ENCODE measurements at regions not wholly inside any gene's neighbourhood (a gene's known extent, or its start where the extent isn't known, plus 50 kb on each side); places are given as distances from the start of the nearest gene placed in this dataset.

DNA sequence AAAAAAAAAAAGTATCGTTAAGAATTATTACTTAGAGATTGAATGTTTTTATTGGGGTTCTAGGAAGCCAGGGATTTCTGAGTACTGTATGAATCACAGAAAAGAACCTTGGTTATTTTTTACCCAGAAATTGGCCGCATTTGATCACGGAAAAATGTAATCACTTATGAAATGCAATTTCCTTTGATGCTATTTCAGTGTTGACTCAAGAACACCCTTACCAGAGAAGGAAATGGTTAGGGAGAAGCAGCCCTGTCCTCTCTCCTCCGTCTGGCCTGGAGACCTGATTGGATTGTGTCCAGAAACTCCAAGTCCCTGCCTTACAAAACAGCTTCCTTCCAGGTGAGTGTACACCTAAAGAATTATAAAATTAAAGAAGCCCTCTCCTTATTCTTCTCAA, 116.7 kb downstream of the MED10 start:
- TF ChIP-seq EZH2 (IDR thresholded peaks at IDR 0.05; ENCODE audit: insufficient read depth, low read length), result no peak
- TF ChIP-seq, protein P1, sequence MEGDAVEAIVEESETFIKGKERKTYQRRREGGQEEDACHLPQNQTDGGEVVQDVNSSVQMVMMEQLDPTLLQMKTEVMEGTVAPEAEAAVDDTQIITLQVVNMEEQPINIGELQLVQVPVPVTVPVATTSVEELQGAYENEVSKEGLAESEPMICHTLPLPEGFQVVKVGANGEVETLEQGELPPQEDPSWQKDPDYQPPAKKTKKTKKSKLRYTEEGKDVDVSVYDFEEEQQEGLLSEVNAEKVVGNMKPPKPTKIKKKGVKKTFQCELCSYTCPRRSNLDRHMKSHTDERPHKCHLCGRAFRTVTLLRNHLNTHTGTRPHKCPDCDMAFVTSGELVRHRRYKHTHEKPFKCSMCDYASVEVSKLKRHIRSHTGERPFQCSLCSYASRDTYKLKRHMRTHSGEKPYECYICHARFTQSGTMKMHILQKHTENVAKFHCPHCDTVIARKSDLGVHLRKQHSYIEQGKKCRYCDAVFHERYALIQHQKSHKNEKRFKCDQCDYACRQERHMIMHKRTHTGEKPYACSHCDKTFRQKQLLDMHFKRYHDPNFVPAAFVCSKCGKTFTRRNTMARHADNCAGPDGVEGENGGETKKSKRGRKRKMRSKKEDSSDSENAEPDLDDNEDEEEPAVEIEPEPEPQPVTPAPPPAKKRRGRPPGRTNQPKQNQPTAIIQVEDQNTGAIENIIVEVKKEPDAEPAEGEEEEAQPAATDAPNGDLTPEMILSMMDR (IDR thresholded peaks at IDR 0.05; ENCODE audit: insufficient read depth, low read depth, low read length), result no peak
- Histone ChIP-seq H3K27me3 (ENCODE audit: insufficient read depth, low read length) (no peaks in the 10 kb centered on the region), H3K9me3 (ENCODE audit: insufficient read depth, low read depth, low read length) (peaks cover 6% of the 10 kb centered on the region), H3K4me3 (ENCODE audit: insufficient read depth, low read depth, low read length) (no peak overlapping the region), H3K4me1 (ENCODE audit: insufficient read depth, low read length) (no peaks in the 10 kb centered on the region), H3K27ac (ENCODE audit: low read depth, low read length) (no peak overlapping the region), H3K9ac (ENCODE audit: low read length) (no peak overlapping the region), H3K79me2 (ENCODE audit: insufficient read depth, low read length) (no peaks in the 10 kb centered on the region), H4K20me1 (ENCODE audit: insufficient read depth, low read length) (no peaks in the 10 kb centered on the region), H3K4me2 (ENCODE audit: low read length) (no peak overlapping the region), H3K36me3 (ENCODE audit: insufficient read depth, low read length) (no peaks in the 10 kb centered on the region), H2AFZ (ENCODE audit: low read depth, low read length) (no peak overlapping the region)
- peaks cover 4% of the 10 kb centered on the region for H3K9me3 Mint-ChIP-seq (ENCODE audit: unreplicated experiment)
- DNase-seq (ENCODE audit: low read depth) (no peak), FAIRE-seq (no peak)
- no peak overlapping the region for H3K4me3 Mint-ChIP-seq (ENCODE audit: unreplicated experiment)
- peaks cover 21% of the 10 kb centered on the region for H3K27me3 Mint-ChIP-seq (ENCODE audit: low read depth, unreplicated experiment)
- H3K4me1 Mint-ChIP-seq (ENCODE audit: low read depth, unreplicated experiment), result no peaks in the 10 kb centered on the region
- no peaks in the 10 kb centered on the region for H3K36me3 Mint-ChIP-seq (ENCODE audit: low read depth, unreplicated experiment)
- no peak overlapping the region for H3K27ac Mint-ChIP-seq (ENCODE audit: unreplicated experiment)

DNA sequence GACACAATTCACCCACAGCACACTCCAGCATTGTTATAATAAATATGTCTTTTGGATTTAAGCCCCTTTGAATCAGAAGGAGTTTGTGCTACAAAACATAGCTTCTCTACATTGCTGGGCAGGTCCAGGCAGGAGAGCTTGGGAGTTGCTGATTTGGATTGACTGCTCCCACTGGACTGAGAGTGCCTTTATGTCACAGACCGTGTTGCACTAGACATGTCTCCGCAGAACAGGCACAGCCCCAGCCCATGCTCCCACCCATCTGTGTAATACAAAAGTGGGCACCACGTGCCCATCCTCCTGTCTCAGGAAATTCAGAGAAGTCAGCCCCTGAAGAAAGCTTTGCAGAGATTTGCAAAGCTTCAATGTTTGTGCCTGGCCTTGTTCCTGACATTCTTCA, 117.1 kb downstream of the MED10 start:
- Mint-ChIP-seq H3K27me3 (ENCODE audit: low read depth, unreplicated experiment) (peaks cover 22% of the 10 kb centered on the region), H3K4me1 (ENCODE audit: low read depth, unreplicated experiment) (no peaks in the 10 kb centered on the region), H3K36me3 (ENCODE audit: low read depth, unreplicated experiment) (no peaks in the 10 kb centered on the region), H3K4me3 (ENCODE audit: unreplicated experiment) (no peak overlapping the region), H3K9me3 (ENCODE audit: unreplicated experiment) (peaks cover 4% of the 10 kb centered on the region), H3K27ac (ENCODE audit: unreplicated experiment) (no peak overlapping the region)
- FAIRE-seq (no peak), DNase-seq (ENCODE audit: low read depth) (no peak)
- Histone ChIP-seq H3K27ac (ENCODE audit: low read depth, low read length) (no peak overlapping the region), H3K79me2 (ENCODE audit: insufficient read depth, low read length) (no peaks in the 10 kb centered on the region), H3K27me3 (ENCODE audit: insufficient read depth, low read length) (no peaks in the 10 kb centered on the region), H3K9ac (ENCODE audit: low read length) (no peak overlapping the region), H3K9me3 (ENCODE audit: insufficient read depth, low read depth, low read length) (peaks cover 6% of the 10 kb centered on the region), H3K4me2 (ENCODE audit: low read length) (no peak overlapping the region), H4K20me1 (ENCODE audit: insufficient read depth, low read length) (no peaks in the 10 kb centered on the region), H2AFZ (ENCODE audit: low read depth, low read length) (no peak overlapping the region), H3K4me3 (ENCODE audit: insufficient read depth, low read depth, low read length) (no peak overlapping the region), H3K4me1 (ENCODE audit: insufficient read depth, low read length) (no peaks in the 10 kb centered on the region), H3K36me3 (ENCODE audit: insufficient read depth, low read length) (no peaks in the 10 kb centered on the region)
- TF ChIP-seq, protein P1 (IDR thresholded peaks at IDR 0.05; ENCODE audit: insufficient read depth, low read depth, low read length), result no peak
- TF ChIP-seq EZH2 (IDR thresholded peaks at IDR 0.05; ENCODE audit: insufficient read depth, low read length), result no peak

DNA sequence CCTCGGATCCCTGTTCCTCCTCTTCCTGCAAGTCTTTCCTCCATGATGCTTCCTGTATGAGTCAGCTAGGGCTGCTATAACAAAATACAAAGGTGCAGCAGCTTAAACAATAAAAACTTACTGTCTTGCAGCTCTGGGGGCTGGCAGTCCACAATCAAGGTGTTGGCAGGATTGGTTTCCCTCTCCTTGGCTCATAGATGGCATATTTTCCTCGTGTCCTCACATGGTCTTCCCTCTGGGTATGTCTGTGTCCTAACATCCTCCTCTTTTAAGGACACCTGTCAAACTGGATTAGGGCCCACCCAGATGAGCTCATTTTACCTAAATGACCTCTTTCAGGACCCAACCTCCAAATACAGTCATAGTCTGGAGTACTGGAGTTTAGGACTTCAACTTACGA, 117.5 kb downstream of the MED10 start:
- H3K27ac ChIP-seq (ENCODE audit: low read depth, low read length), result no peak overlapping the region
- TF ChIP-seq EZH2 (IDR thresholded peaks at IDR 0.05; ENCODE audit: insufficient read depth, low read length), result no peak
- TF ChIP-seq, protein P1 (IDR thresholded peaks at IDR 0.05; ENCODE audit: insufficient read depth, low read depth, low read length), result no peak
- no peak for DNase-seq (ENCODE audit: low read depth)
- H3K4me1 Mint-ChIP-seq (ENCODE audit: low read depth, unreplicated experiment), result no peaks in the 10 kb centered on the region
- no peaks in the 10 kb centered on the region for H3K79me2 ChIP-seq (ENCODE audit: insufficient read depth, low read length)
- H4K20me1 ChIP-seq (ENCODE audit: insufficient read depth, low read length), result no peaks in the 10 kb centered on the region
- no peak overlapping the region for H3K4me2 ChIP-seq (ENCODE audit: low read length)
- H3K4me3 Mint-ChIP-seq (ENCODE audit: unreplicated experiment), result no peak overlapping the region
- H3K9me3 Mint-ChIP-seq (ENCODE audit: unreplicated experiment), result peaks cover 4% of the 10 kb centered on the region
- no peak for FAIRE-seq
- H3K36me3 Mint-ChIP-seq (ENCODE audit: low read depth, unreplicated experiment), result no peaks in the 10 kb centered on the region
- H3K9me3 ChIP-seq (ENCODE audit: insufficient read depth, low read depth, low read length), result peaks cover 6% of the 10 kb centered on the region
- H3K9ac ChIP-seq (ENCODE audit: low read length), result no peak overlapping the region
- H2AFZ ChIP-seq (ENCODE audit: low read depth, low read length), result no peak overlapping the region
- no peaks in the 10 kb centered on the region for H3K36me3 ChIP-seq (ENCODE audit: insufficient read depth, low read length)
- no peaks in the 10 kb centered on the region for H3K27me3 ChIP-seq (ENCODE audit: insufficient read depth, low read length)
- H3K4me1 ChIP-seq (ENCODE audit: insufficient read depth, low read length), result no peaks in the 10 kb centered on the region
- no peak overlapping the region for H3K4me3 ChIP-seq (ENCODE audit: insufficient read depth, low read depth, low read length)
- no peak overlapping the region for H3K27ac Mint-ChIP-seq (ENCODE audit: unreplicated experiment)
- peaks cover 22% of the 10 kb centered on the region for H3K27me3 Mint-ChIP-seq (ENCODE audit: low read depth, unreplicated experiment)
